ENCODE measurements at regions not wholly inside any gene's neighbourhood (a gene's known extent, or its start where the extent isn't known, plus 50 kb on each side); places are given as distances from the start of the nearest gene placed in this dataset.

DNA sequence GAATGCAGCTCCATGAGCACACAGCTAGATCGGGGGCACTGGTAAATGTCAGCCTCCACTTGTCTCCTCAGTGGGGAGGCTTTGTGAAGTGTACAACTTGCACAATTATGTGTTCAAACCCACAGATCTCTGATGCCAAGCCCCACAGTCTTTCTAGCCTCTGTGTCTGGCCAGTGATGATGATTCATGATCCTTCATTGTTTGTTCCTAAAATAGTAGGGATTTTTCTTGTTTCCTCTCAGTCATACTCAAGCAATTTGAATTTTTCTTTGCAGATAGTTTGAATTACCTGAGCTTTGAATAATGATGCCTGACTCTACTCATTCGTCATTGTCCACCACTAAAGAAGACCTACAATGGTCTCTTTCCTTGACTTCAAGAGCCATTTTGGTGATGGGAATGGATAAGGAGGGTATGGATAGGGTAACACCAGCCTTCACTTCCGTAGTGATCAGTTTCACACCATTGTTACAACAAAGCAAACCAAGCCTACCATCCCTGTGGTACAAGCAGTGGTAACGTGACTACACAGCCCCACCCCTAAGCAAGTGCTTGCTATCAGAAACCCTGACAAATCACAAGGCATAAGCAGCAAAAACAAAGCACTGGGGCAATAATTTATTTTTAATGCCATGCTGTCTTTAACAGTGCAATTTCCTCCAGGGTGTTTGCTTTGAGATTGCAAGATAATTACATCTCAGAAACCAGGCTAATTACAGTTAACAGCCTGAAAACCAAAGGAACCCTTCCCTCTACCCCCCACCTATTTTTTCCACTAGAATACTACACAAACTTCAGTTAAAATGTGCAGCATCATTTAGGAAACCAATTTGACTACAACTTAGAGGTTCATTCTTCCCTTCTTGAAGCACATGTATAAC is 114.1 kb upstream of the PPP2R3A start:
- no peak overlapping the region for H2AFZ ChIP-seq (ENCODE audit: low read depth, low read length)
- in situ Hi-C loops (cut with MboI), result no loop called here
- FAIRE-seq (no peak), DNase-seq (ENCODE audit: extremely low read depth in 1 of 4, low spot score in 3 of 4) (no peak), ATAC-seq (no peak)
- no peaks in the 10 kb centered on the region for H4K20me1 ChIP-seq (replicated peaks; ENCODE audit: control insufficient read depth, insufficient read depth, low read length)
- no peak overlapping the region for H3K27ac ChIP-seq (ENCODE audit: extremely low read depth, low read depth, low read length)
- no peaks in the 10 kb centered on the region for H3K9me1 ChIP-seq (ENCODE audit: control insufficient read depth, insufficient read depth, low read length)
- BruUV-seq (replicated peaks), result no TSS peak
- H3K9me3 ChIP-seq (replicated peaks; ENCODE audit: control insufficient read depth, insufficient read depth, low read depth, low read length), result no peaks in the 10 kb centered on the region
- ChIA-PET POLR2A (no interaction called here), CTCF (ENCODE audit: low intra/inter-chr PET ratio) (no interaction called here)
- no peaks in the 10 kb centered on the region for H3K27me3 ChIP-seq (ENCODE audit: control insufficient read depth in 2 of 2, insufficient read depth in 2 of 2, low read length in 2 of 2)
- no peak overlapping the region for H3K4me2 ChIP-seq (ENCODE audit: insufficient read depth, low read length)
- no peaks in the 10 kb centered on the region for H3K79me2 ChIP-seq (ENCODE audit: control insufficient read depth, insufficient read depth, low read length)
- no peaks in the 10 kb centered on the region for H3K4me1 ChIP-seq (replicated peaks in 1 of 2; ENCODE audit: control insufficient read depth in 2 of 2, insufficient read depth in 2 of 2, low read length in 2 of 2)
- intact Hi-C loops (cut with micrococcal nuclease), result no loop called here
- no peak overlapping the region for H3K4me3 ChIP-seq
- TF ChIP-seq KLF16 (IDR thresholded peaks at IDR 0.05) (no peak), HSF4 (CRISPR knock-in tag; IDR thresholded peaks at IDR 0.05; ENCODE audit: borderline replicate concordance) (no peak), CAMTA2 (CRISPR knock-in tag; conservative IDR thresholded peaks at IDR 0.05) (no peak), KLF6 (CRISPR knock-in tag; IDR thresholded peaks at IDR 0.05; ENCODE audit: borderline replicate concordance) (no peak), EWSR1 (IDR thresholded peaks at IDR 0.05; ENCODE audit: borderline replicate concordance, low read depth, partially characterized antibody) (no peak), ZNF583 (CRISPR knock-in tag; IDR thresholded peaks at IDR 0.05) (no peak), FUS (optimal IDR thresholded peaks at IDR 0.05; ENCODE audit: low read depth, low read length) (no peak), SREBF1 (IDR thresholded peaks at IDR 0.05; ENCODE audit: borderline replicate concordance, low read depth, low read length) (no peak), BRF1 (IDR thresholded peaks at IDR 0.05; ENCODE audit: borderline replicate concordance, extremely low read depth, insufficient read length) (no peak), ZNF561 (CRISPR knock-in tag; conservative IDR thresholded peaks at IDR 0.05) (no peak), ELF4 (CRISPR knock-in tag; IDR thresholded peaks at IDR 0.05) (no peak), TAL1 (IDR thresholded peaks at IDR 0.05) (no peak), TEAD1 (CRISPR knock-in tag; IDR thresholded peaks at IDR 0.05) (no peak), DIDO1 (tag; IDR thresholded peaks at IDR 0.05; ENCODE audit: low read depth) (no peak), MTF1 (CRISPR knock-in tag; IDR thresholded peaks at IDR 0.05; ENCODE audit: borderline replicate concordance) (no peak), HDAC2 (IDR thresholded peaks at IDR 0.05) (no peak), TRIM28 (IDR thresholded peaks at IDR 0.05) (no peak)
- TF ChIP-seq, protein P1, sequence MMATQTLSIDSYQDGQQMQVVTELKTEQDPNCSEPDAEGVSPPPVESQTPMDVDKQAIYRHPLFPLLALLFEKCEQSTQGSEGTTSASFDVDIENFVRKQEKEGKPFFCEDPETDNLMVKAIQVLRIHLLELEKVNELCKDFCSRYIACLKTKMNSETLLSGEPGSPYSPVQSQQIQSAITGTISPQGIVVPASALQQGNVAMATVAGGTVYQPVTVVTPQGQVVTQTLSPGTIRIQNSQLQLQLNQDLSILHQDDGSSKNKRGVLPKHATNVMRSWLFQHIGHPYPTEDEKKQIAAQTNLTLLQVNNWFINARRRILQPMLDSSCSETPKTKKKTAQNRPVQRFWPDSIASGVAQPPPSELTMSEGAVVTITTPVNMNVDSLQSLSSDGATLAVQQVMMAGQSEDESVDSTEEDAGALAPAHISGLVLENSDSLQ (IDR thresholded peaks at IDR 0.05), result no peak
- TF ChIP-seq, protein P2, sequence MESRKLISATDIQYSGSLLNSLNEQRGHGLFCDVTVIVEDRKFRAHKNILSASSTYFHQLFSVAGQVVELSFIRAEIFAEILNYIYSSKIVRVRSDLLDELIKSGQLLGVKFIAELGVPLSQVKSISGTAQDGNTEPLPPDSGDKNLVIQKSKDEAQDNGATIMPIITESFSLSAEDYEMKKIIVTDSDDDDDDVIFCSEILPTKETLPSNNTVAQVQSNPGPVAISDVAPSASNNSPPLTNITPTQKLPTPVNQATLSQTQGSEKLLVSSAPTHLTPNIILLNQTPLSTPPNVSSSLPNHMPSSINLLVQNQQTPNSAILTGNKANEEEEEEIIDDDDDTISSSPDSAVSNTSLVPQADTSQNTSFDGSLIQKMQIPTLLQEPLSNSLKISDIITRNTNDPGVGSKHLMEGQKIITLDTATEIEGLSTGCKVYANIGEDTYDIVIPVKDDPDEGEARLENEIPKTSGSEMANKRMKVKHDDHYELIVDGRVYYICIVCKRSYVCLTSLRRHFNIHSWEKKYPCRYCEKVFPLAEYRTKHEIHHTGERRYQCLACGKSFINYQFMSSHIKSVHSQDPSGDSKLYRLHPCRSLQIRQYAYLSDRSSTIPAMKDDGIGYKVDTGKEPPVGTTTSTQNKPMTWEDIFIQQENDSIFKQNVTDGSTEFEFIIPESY (CRISPR knock-in tag; IDR thresholded peaks at IDR 0.05), result no peak
- H3K9ac ChIP-seq (ENCODE audit: insufficient read depth in 1 of 2, low read depth in 2 of 2, low read length in 2 of 2), result no peak overlapping the region
- H3K36me3 ChIP-seq (ENCODE audit: control insufficient read depth, insufficient read depth, low read length), result no peaks in the 10 kb centered on the region
- 4% methylated on average over 4 of the region's 4 CpGs for WGBS (ENCODE audit: insufficient coverage, low coverage, missing lambda C conversion rate)

Measured in K562 (cell line).